Peyer's patch (tissue), 4 donors: ENCODE measurements at regions not wholly inside any gene's neighbourhood (a gene's known extent, or its start where the extent isn't known, plus 50 kb on each side); places are given as distances from the start of the nearest gene placed in this dataset.

ENCODE experiments used
- CTCF ChIP-seq, 6 experiments: fragments of 450-650 bp in 4 of 6; fragments of 200-600 bp in 2 of 6; sonication (generic) in 1 of 6; IDR thresholded peaks; one replicate each; pipeline ENCODE4 v1.5.1; 2017 to 2019; ENCODE audit warnings: antibody characterized with exemption in 6 of 6, mild to moderate bottlenecking in 3 of 6, moderate library complexity in 1 of 6
- POLR2A ChIP-seq, 2 donors: fragments of 450-650 bp; IDR thresholded peaks; one replicate each; pipeline ENCODE4 v1.5.1; 2017; ENCODE audit warnings: antibody characterized with exemption in 2 of 2, mild to moderate bottlenecking in 2 of 2, moderate library complexity in 2 of 2

DNA sequence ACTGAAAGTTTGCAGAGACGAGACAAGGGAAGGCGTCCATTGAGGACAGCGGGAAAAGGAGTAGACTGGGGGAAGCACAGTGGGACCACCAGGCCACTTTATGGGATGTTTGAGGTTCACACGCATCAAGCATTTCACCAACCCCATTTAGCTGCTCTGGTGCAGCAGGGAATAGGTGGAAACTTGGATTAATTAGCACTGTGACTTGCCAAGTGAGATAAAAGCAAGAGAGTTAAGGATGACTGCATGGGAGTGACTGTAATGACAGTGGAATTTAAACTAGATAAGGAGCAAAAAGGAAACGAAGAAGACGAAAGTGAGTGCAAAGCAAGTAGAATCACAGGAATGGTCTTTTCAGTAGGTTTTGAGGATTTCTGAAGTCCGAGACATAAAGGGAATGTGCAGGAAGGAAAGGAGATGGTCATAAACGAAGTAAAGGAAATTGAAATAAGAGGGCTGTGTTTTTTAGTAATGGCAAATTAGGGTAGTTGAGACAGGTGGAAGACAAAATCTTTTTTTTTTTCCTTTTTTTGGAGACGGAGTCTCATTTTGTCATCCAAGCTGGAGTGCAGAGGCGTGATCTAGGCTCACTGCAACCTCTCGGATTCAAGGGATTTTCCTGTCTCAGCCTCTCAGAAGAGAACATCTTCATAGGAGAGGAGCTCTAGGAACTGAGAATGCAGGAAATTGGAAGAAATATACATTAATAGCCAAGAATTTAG lies 119.0 kb upstream of the MAP9 start:
- TF ChIP-seq CTCF (IDR thresholded peaks at IDR 0.05), result no peak
- no peak for TF ChIP-seq POLR2A (IDR thresholded peaks at IDR 0.05)
